IMR-90 (cell line): ENCODE measurements at regions not wholly inside any gene's neighbourhood (a gene's known extent, or its start where the extent isn't known, plus 50 kb on each side); places are given as distances from the start of the nearest gene placed in this dataset.

ENCODE experiments used
- ATAC-seq: fragments of 200-7000 bp; cut with Tn5 transposase; 2 replicates; pipeline ENCODE4 v1.9.1; 2020; ENCODE audit warnings: low read depth, mild to moderate bottlenecking, moderate library complexity
- BruUV-seq: library from RNA; stranded (reverse); fragments of 400-500 nt; replicated peaks from 2 replicates; lab custom pipeline; 2021; lab: Mats Ljungman, UMichigan
- CTCF ChIA-PET: fragments of 300-600 bp; formaldehyde crosslinking; extraction: SDS; loops from one replicate; lab custom pipeline; 2021; ENCODE audit warnings: antibody characterized with exemption; lab: Yijun Ruan, JAX
- POLR2A ChIA-PET: fragments of 300-600 bp; sonication (Branson Sonifier 250); formaldehyde crosslinking; loops from one replicate; lab custom pipeline; 2022; ENCODE audit warnings: antibody characterized with exemption; ENCODE audit not compliant: unreplicated experiment; lab: Charles Lee
- DNase-seq: peaks from one replicate; pipeline ENCODE4 v3.0.0; 2013
- H2AFZ ChIP-seq: replicated peaks from 2 replicates; pipeline ENCODE3; 2013; ENCODE audit warnings: low read length, mild to moderate bottlenecking; ENCODE audit not compliant: poor library complexity
- H2AK5ac ChIP-seq: 2 replicates; pipeline ENCODE4 v1.6.1; 2013; ENCODE audit warnings: low read depth, low read length, inconsistent platforms
- H2AK9ac ChIP-seq: replicated peaks from 2 replicates; pipeline ENCODE3; 2013; ENCODE audit warnings: mild to moderate bottlenecking, low read depth, low read length, moderate library complexity; ENCODE audit not compliant: poor library complexity
- H2BK120ac ChIP-seq: 2 replicates; pipeline ENCODE4 v1.6.1; 2013; ENCODE audit warnings: low read depth, low read length, inconsistent platforms
- H2BK15ac ChIP-seq: 3 replicates; pipeline ENCODE4 v1.6.1; 2013; ENCODE audit warnings: low read depth, low read length, inconsistent platforms
- H2BK20ac ChIP-seq: 2 replicates; pipeline ENCODE4 v1.6.1; 2013; ENCODE audit warnings: low read depth, mild to moderate bottlenecking, inconsistent platforms, low read length, moderate library complexity
- H2BK5ac ChIP-seq: 2 replicates; pipeline ENCODE4 v1.6.1; 2013; ENCODE audit warnings: mild to moderate bottlenecking, low read depth, low read length, inconsistent platforms; ENCODE audit not compliant: poor library complexity, severe bottlenecking
- H3K14ac ChIP-seq: replicated peaks from 2 replicates; pipeline ENCODE4 v1.6.1; 2013; ENCODE audit warnings: low read depth, low read length, inconsistent platforms
- H3K18ac ChIP-seq: 2 replicates; pipeline ENCODE4 v1.6.1; 2013; ENCODE audit warnings: low read depth, low read length, control low read depth
- H3K23ac ChIP-seq: 2 replicates; pipeline ENCODE4 v1.6.1; 2013; ENCODE audit warnings: low read depth, low read length, inconsistent platforms
- H3K27ac ChIP-seq: 2 replicates; pipeline ENCODE4 v1.5.1; 2013; ENCODE audit warnings: mild to moderate bottlenecking, control low read depth, low read length; ENCODE audit not compliant: insufficient read depth
- H3K27me3 ChIP-seq: 2 replicates; pipeline ENCODE4 v1.6.1; 2013; ENCODE audit warnings: low read length; ENCODE audit not compliant: control insufficient read depth, insufficient read depth
- H3K36me3 ChIP-seq: 2 replicates; pipeline ENCODE4 v1.6.1; 2013; ENCODE audit warnings: low read length, mixed read lengths; ENCODE audit not compliant: control insufficient read depth, insufficient read depth
- H3K4ac ChIP-seq: 2 replicates; pipeline ENCODE4 v1.6.1; 2013; ENCODE audit warnings: low read depth, low read length, inconsistent platforms
- H3K4me1 ChIP-seq: 2 replicates; pipeline ENCODE4 v1.6.1; 2013; ENCODE audit warnings: low read length, mixed read lengths; ENCODE audit not compliant: control insufficient read depth, insufficient read depth
- H3K4me2 ChIP-seq: 2 replicates; pipeline ENCODE4 v1.6.1; 2013; ENCODE audit warnings: low read depth, mild to moderate bottlenecking, control low read depth, low read length, moderate library complexity
- H3K4me3 ChIP-seq: 2 replicates; pipeline ENCODE4 v1.5.1; 2013; ENCODE audit warnings: low read depth, mild to moderate bottlenecking, control low read depth, low read length, moderate library complexity; ENCODE audit not compliant: insufficient read depth
- H3K56ac ChIP-seq: 2 replicates; pipeline ENCODE4 v1.6.1; 2013; ENCODE audit warnings: low read length, inconsistent platforms; ENCODE audit not compliant: insufficient read depth; ENCODE audit errors: extremely low read depth
- H3K79me1 ChIP-seq, 2 experiments: 2 replicates each; pipeline ENCODE4 v1.6.1; 2013; ENCODE audit warnings: low read length in 2 of 2, inconsistent platforms in 1 of 2, low read depth in 1 of 2
- H3K9ac ChIP-seq: 2 replicates; pipeline ENCODE4 v1.6.1; 2013; ENCODE audit warnings: low read depth, low read length, control low read depth
- H3K9me1 ChIP-seq: 2 replicates; pipeline ENCODE4 v1.6.1; 2013; ENCODE audit warnings: low read length, inconsistent platforms; ENCODE audit not compliant: insufficient read depth
- H3K9me3 ChIP-seq: 2 replicates; pipeline ENCODE4 v1.6.1; 2013; ENCODE audit warnings: low read length; ENCODE audit not compliant: control insufficient read depth, insufficient read depth
- H4K20me1 ChIP-seq: 2 replicates; pipeline ENCODE4 v1.6.1; 2013; ENCODE audit warnings: low read length, inconsistent platforms; ENCODE audit not compliant: insufficient read depth
- H4K5ac ChIP-seq: 2 replicates; pipeline ENCODE4 v1.6.1; 2013; ENCODE audit warnings: mild to moderate bottlenecking, low read depth, low read length, control low read depth
- H4K8ac ChIP-seq, 2 experiments: 2 replicates each; pipeline ENCODE4 v1.6.1; 2013; ENCODE audit warnings: low read depth in 2 of 2, low read length in 2 of 2, control low read depth in 1 of 2, inconsistent platforms in 1 of 2
- H4K91ac ChIP-seq: 2 replicates; pipeline ENCODE4 v1.6.1; 2013; ENCODE audit warnings: low read depth, low read length, inconsistent platforms; ENCODE audit not compliant: insufficient read depth
- CTCF ChIP-seq: conservative IDR thresholded peaks from 2 replicates; pipeline ENCODE4 v1.5.1; 2012; ENCODE audit warnings: mild to moderate bottlenecking, low read depth, low read length, improper control_type of control experiment
- RCOR1 ChIP-seq: IDR thresholded peaks from 2 replicates; pipeline ENCODE4 v1.6.1; 2012; ENCODE audit warnings: mild to moderate bottlenecking, low read length, improper control_type of control experiment; ENCODE audit not compliant: insufficient replicate concordance
- WGBS, 2 experiments: methylation state at CpG; one replicate each; pipeline versions ENCODE4 v1.1.5 to v1.1.7; 2013; ENCODE audit warnings: missing lambda C conversion rate in 2 of 2; ENCODE audit not compliant: insufficient read length in 1 of 2; ENCODE audit errors: extremely low coverage in 2 of 2; 5-methylcytosine and 5-hydroxymethylcytosine counted together
- dilution Hi-C: fragments of 300-500 bp; cut with HindIII; formaldehyde crosslinking; loops from one replicate; pipeline ENCODE4 v1.14.3; 2018; ENCODE audit warnings: low sequenced_read_pairs; ENCODE audit not compliant: unreplicated experiment
- in situ Hi-C: fragments of 300-500 bp; cut with MboI; formaldehyde crosslinking; loops from 3 replicates; pipeline ENCODE4 v1.14.3; 2019; ENCODE audit warnings: low sequenced_read_pairs, inconsistent platforms, mixed read lengths
- intact Hi-C: fragments of 100-400 bp; cut with micrococcal nuclease; formaldehyde crosslinking; loops from 2 replicates; pipeline ENCODE4 v1.10.0; 2022

- Histone ChIP-seq H3K79me1 (no peaks in the 10 kb centered on the region), H4K91ac (no peak overlapping the region; the same call in 1 of the 2 replicates), H3K4me1 (peaks cover 9% of the 10 kb centered on the region), H3K9ac (no peak overlapping the region), H4K8ac (no peak overlapping the region), H4K5ac (no peak overlapping the region), H3K9me1 (peaks cover 4% of the 10 kb centered on the region), H3K14ac (peak overlapping the region; percentile 34; the same call in 1 of the 2 replicates), H3K18ac (no peak overlapping the region), H3K36me3 (no peaks in the 10 kb centered on the region), H2BK120ac (no peak overlapping the region), H2AK9ac (no peak overlapping the region), H3K27ac (no peak overlapping the region), H3K56ac (no peak overlapping the region), H3K4me2 (no peak overlapping the region), H2BK15ac (peak overlapping the region; percentile 36; the same call in 1 of the 3 replicates), H3K4ac (0 out of 2 replicates have a peak overlapping the region, but pooled peaks have one; percentile 29), H2BK20ac (peak overlapping the region; percentile 48), H4K20me1 (no peaks in the 10 kb centered on the region), H2BK5ac (no peak overlapping the region), H3K27me3 (no peaks in the 10 kb centered on the region), H3K9me3 (no peaks in the 10 kb centered on the region), H2AK5ac (peak overlapping the region; percentile 60; the same call in 1 of the 2 replicates), H3K23ac (peak overlapping the region; percentile 56; the same call in 1 of the 2 replicates), H2AFZ (no peak overlapping the region), H3K4me3 (no peak overlapping the region)
- no TSS peak for BruUV-seq
- ATAC-seq: no peak
- dilution Hi-C loops: no loop called here
- TF ChIP-seq RCOR1 (no peak), CTCF (no peak)
- intact Hi-C loops: no loop called here
- CTCF ChIA-PET: interaction anchor here (0.9 kb wide), 1 partner anchor 281 kb away, joined by 3 read pairs; no protein-coding TSS in a partner anchor
- DNase-seq: peak; percentile 12
- whole genome bisulfite sequencing, 2 experiments: 100% methylated on average over 1 of the region's 9 CpGs; no CpG with 5 or more reads in 1 of the 2 experiments
- in situ Hi-C loops: no loop called here
- POLR2A ChIA-PET: no interaction called here
Observed at GRCh38 chr10:29860166-29860565, 199.2 kb downstream of the JCAD start.
